ENCODE measurements at regions not wholly inside any gene's neighbourhood (a gene's known extent, or its start where the extent isn't known, plus 50 kb on each side); places are given as distances from the start of the nearest gene placed in this dataset.

- no peak for TF ChIP-seq YY1 (IDR thresholded peaks at IDR 0.05; ENCODE audit: insufficient read depth, insufficient read length)
- TF ChIP-seq ZNF274 (IDR thresholded peaks at IDR 0.05; ENCODE audit: low read depth, low read length), result no peak
These were observed 1034.4 kb upstream of the NR2F2 start for GRCh38 chr15:95295896-95296625.
